Activated B cell treated with CpG ODN at 0.5 μM for 24 hours (primary cell): ENCODE measurements at regions not wholly inside any gene's neighbourhood (a gene's known extent, or its start where the extent isn't known, plus 50 kb on each side); places are given as distances from the start of the nearest gene placed in this dataset.

Experiments used
- ATAC-seq: fragments of 200-7000 bp; cut with Tn5 transposase; one replicate; pipeline ENCODE4 v1.10.0; 2021; ENCODE audit warnings: low read depth, mild to moderate bottlenecking, moderate library complexity
- CTCF ChIA-PET: fragments of 350-600 bp; sonication (Branson Sonifier 250); formaldehyde crosslinking; loops from one replicate; lab custom pipeline; 2021; ENCODE audit warnings: antibody characterized with exemption; lab: Charles Lee
- POLR2A ChIA-PET: fragments of 350-600 bp; sonication (Branson Sonifier 250); formaldehyde crosslinking; loops from one replicate; lab custom pipeline; 2021; ENCODE audit warnings: antibody characterized with exemption; lab: Charles Lee
- DNase-seq: peaks from one replicate; pipeline ENCODE4 v3.0.0; 2022
- H3K27ac Mint-ChIP-seq: one replicate; pipeline ENCODE4 v1.8.0; 2020; ENCODE audit warnings: mixed read lengths
- H3K27me3 Mint-ChIP-seq: one replicate; pipeline ENCODE4 v1.8.0; 2021; ENCODE audit warnings: mixed read lengths
- H3K36me3 Mint-ChIP-seq: one replicate; pipeline ENCODE4 v1.8.0; 2021; ENCODE audit warnings: low read depth, mixed read lengths
- H3K4me1 Mint-ChIP-seq: one replicate; pipeline ENCODE4 v1.8.0; 2021; ENCODE audit warnings: mixed read lengths
- H3K4me3 Mint-ChIP-seq: one replicate; pipeline ENCODE4 v1.8.0; 2020; ENCODE audit warnings: mild to moderate bottlenecking, mixed read lengths
- H3K9me3 Mint-ChIP-seq: one replicate; pipeline ENCODE4 v1.8.0; 2020; ENCODE audit warnings: mixed read lengths
- intact Hi-C: fragments of 100-400 bp; cut with micrococcal nuclease; formaldehyde crosslinking; loops from one replicate; pipeline ENCODE4 v1.15.1; 2024
- TF ChIP-seq, protein P1 (sequence below): fragments of 200-600 bp; IDR thresholded peaks from one replicate; pipeline ENCODE4 v1.8.0; 2022; ENCODE audit warnings: antibody characterized with exemption, mild to moderate bottlenecking

GRCh38 chr7:130845581-130846085 is 111.6 kb upstream of the KLF14 start:
- CTCF ChIA-PET, result no interaction called here
- intact Hi-C loops, result no loop called here
- Mint-ChIP-seq H3K4me1 (peaks cover 17% of the 10 kb centered on the region), H3K4me3 (no peak overlapping the region), H3K27ac (no peak overlapping the region), H3K9me3 (peaks cover 3% of the 10 kb centered on the region), H3K27me3 (no peaks in the 10 kb centered on the region), H3K36me3 (no peaks in the 10 kb centered on the region)
- DNase-seq (no peak), ATAC-seq (no peak)
- TF ChIP-seq, protein P1, sequence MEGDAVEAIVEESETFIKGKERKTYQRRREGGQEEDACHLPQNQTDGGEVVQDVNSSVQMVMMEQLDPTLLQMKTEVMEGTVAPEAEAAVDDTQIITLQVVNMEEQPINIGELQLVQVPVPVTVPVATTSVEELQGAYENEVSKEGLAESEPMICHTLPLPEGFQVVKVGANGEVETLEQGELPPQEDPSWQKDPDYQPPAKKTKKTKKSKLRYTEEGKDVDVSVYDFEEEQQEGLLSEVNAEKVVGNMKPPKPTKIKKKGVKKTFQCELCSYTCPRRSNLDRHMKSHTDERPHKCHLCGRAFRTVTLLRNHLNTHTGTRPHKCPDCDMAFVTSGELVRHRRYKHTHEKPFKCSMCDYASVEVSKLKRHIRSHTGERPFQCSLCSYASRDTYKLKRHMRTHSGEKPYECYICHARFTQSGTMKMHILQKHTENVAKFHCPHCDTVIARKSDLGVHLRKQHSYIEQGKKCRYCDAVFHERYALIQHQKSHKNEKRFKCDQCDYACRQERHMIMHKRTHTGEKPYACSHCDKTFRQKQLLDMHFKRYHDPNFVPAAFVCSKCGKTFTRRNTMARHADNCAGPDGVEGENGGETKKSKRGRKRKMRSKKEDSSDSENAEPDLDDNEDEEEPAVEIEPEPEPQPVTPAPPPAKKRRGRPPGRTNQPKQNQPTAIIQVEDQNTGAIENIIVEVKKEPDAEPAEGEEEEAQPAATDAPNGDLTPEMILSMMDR, result no peak
- POLR2A ChIA-PET, result no interaction called here

DNA sequence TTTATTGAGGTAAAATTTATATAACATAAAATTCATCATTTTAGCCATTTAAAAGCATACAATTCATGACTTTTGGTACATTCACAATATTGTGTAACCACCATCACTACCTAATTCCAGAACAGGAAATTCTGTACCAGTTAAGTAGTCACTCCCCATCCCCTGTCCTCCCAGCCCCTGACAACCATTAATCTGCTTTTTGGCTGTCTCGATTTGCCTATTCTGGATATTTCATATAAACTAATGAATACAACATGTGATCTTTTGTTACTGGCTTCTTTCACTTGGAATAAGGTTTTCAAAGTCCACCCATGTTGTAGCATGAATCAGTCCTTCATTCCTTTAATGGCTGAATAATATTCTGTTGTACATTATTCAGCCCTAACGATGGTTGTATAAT is 115.6 kb upstream of the KLF14 start:
- peaks cover 7% of the 10 kb centered on the region for H3K9me3 Mint-ChIP-seq
- ChIA-PET CTCF (no interaction called here), POLR2A (interaction anchor here (0.6 kb wide), 1 partner anchor 76 kb away, joined by 9 read pairs; no protein-coding TSS in a partner anchor)
- intact Hi-C loops, result no loop called here
- peaks cover 15% of the 10 kb centered on the region for H3K36me3 Mint-ChIP-seq
- ATAC-seq (no peak), DNase-seq (no peak)
- H3K4me1 Mint-ChIP-seq, result no peaks in the 10 kb centered on the region
- H3K27me3 Mint-ChIP-seq, result no peaks in the 10 kb centered on the region
- H3K27ac Mint-ChIP-seq, result no peak overlapping the region
- TF ChIP-seq, protein P1, result no peak
- H3K4me3 Mint-ChIP-seq, result no peak overlapping the region

- DNase-seq, result no peak
- H3K4me3 Mint-ChIP-seq, result no peak overlapping the region
- no peak overlapping the region for H3K27ac Mint-ChIP-seq
- H3K9me3 Mint-ChIP-seq, result peaks cover 15% of the 10 kb centered on the region
- H3K4me1 Mint-ChIP-seq, result no peaks in the 10 kb centered on the region
- H3K36me3 Mint-ChIP-seq, result peaks cover 29% of the 10 kb centered on the region
- TF ChIP-seq, protein P1, result no peak
- ATAC-seq, result no peak
- intact Hi-C loops, result no loop called here
- H3K27me3 Mint-ChIP-seq, result no peaks in the 10 kb centered on the region
- ChIA-PET POLR2A (no interaction called here), CTCF (no interaction called here)
Measured at GRCh38 chr7:130850956-130851355, 116.9 kb upstream of the KLF14 start.

DNA sequence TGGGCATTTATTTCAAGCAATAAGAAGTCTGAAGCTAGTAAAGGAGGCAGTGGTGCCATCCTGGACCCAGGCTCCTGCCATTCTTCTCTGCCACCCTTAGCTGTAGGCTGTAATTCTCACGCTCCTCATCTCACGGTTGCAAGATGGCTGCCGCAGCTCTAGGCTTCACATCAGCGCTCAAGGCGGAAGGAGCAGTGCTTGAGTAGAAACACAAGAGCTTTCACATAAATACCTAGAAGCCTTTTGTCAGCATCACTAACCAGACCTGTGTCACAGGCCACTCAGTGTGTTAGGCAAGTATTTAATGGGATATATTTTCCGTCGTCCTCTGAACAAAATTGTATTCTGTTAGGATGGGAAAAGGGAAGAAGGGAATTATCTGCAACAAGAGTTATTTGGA is 118.9 kb upstream of the KLF14 start:
- ATAC-seq (no peak), DNase-seq (no peak)
- TF ChIP-seq, protein P1, result no peak
- CTCF ChIA-PET, result no interaction called here
- Mint-ChIP-seq H3K36me3 (peaks cover 47% of the 10 kb centered on the region), H3K4me1 (no peaks in the 10 kb centered on the region), H3K4me3 (no peak overlapping the region), H3K9me3 (peaks cover 29% of the 10 kb centered on the region), H3K27me3 (no peaks in the 10 kb centered on the region), H3K27ac (no peak overlapping the region)
- intact Hi-C loops, result no loop called here
- POLR2A ChIA-PET, result no interaction called here

DNA sequence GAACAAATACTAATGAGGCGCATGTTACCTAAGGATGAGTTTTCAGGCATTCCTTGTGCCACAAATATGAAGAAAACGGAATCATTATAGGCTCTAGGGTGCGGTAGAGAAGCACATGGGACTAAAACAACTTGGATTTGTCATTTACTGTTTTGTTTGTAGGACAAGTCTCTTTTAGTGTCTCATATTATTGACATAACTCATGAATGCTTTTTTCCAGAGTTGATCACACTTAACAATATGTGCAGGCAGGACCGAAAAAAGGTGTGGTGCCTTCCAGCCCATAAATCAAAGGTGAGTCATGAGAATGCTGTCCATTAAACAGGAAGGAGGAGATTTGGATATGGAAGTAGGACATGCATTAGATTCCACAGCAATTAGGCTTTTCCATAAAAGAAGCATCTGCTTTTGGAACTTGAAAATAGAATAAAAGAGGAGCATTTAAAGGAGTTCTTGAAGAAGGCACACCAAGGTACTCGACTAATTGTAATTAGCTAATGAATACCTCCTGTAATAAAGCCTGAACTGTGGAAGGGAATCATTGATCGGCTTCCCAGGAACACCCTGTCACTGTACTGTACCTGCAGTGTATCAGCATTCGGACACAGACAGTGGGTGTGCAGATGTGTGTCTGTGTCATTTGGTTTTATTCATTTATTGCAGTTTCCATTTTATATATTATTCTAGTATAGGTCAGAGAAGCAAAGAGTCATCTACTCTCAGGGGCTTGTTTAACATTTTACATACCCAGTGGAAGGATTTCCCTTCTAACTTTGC is 119.7 kb upstream of the KLF14 start:
- CTCF ChIA-PET, result no interaction called here
- ATAC-seq, result no peak
- H3K27ac Mint-ChIP-seq, result no peak overlapping the region
- intact Hi-C loops, result no loop called here
- DNase-seq, result no peak
- no peaks in the 10 kb centered on the region for H3K27me3 Mint-ChIP-seq
- POLR2A ChIA-PET, result no interaction called here
- TF ChIP-seq, protein P1, result no peak
- H3K36me3 Mint-ChIP-seq, result peaks cover 56% of the 10 kb centered on the region
- H3K4me1 Mint-ChIP-seq, result no peaks in the 10 kb centered on the region
- no peak overlapping the region for H3K4me3 Mint-ChIP-seq
- peaks cover 35% of the 10 kb centered on the region for H3K9me3 Mint-ChIP-seq
